CD4-positive, alpha-beta T cell treated with Interleukin-4 for 1 hour (primary cell): ENCODE measurements at regions not wholly inside any gene's neighbourhood (a gene's known extent, or its start where the extent isn't known, plus 50 kb on each side); places are given as distances from the start of the nearest gene placed in this dataset.

Experiments
- DNase-seq, 2 donors: peaks; one replicate each; pipeline ENCODE4 v3.0.0-alpha.2; 2020 to 2022

GRCh38 chr17:79263191-79263590 lies 188.6 kb downstream of the ENGASE start:
- DNase-seq: no peak

GRCh38 chr17:79262624-79263023 lies 188.0 kb downstream of the ENGASE start:
- no peak for DNase-seq

GRCh38 chr17:79261355-79262072 lies 186.9 kb downstream of the ENGASE start:
- DNase-seq: no peak

- no peak for DNase-seq
These were observed 184.2 kb downstream of the ENGASE start for GRCh38 chr17:79258843-79259242.

GRCh38 chr17:79258041-79258440 lies 183.4 kb downstream of the ENGASE start:
- DNase-seq: no peak

GRCh38 chr17:79255926-79256585 lies 181.4 kb downstream of the ENGASE start:
- DNase-seq: no peak

- DNase-seq: no peak
These were observed 180.8 kb downstream of the ENGASE start for GRCh38 chr17:79255456-79255855.

- DNase-seq: no peak
These were observed 180.4 kb downstream of the ENGASE start for GRCh38 chr17:79255046-79255445.

GRCh38 chr17:79252886-79253285 lies 178.3 kb downstream of the ENGASE start:
- DNase-seq: no peak

- DNase-seq: no peak
These were observed 177.2 kb downstream of the ENGASE start for GRCh38 chr17:79251824-79252223.

GRCh38 chr17:79249929-79250521 lies 175.4 kb downstream of the ENGASE start:
- DNase-seq: no peak

- DNase-seq: no peak
These were observed 174.3 kb downstream of the ENGASE start for GRCh38 chr17:79248843-79249493.

GRCh38 chr17:79246225-79247190 lies 171.9 kb downstream of the ENGASE start:
- DNase-seq: no peak

GRCh38 chr17:79244665-79245064 lies 170.0 kb downstream of the ENGASE start:
- no peak for DNase-seq

GRCh38 chr17:79243996-79244395 lies 169.4 kb downstream of the ENGASE start:
- DNase-seq: no peak

- DNase-seq: no peak
These were observed 169.0 kb downstream of the ENGASE start for GRCh38 chr17:79243603-79243990.

GRCh38 chr17:79242873-79243602 lies 168.4 kb downstream of the ENGASE start:
- no peak for DNase-seq

- no peak for DNase-seq
These were observed 167.8 kb downstream of the ENGASE start for GRCh38 chr17:79242393-79242792.

GRCh38 chr17:79241616-79242015 lies 167.0 kb downstream of the ENGASE start:
- no peak for DNase-seq

GRCh38 chr17:79239205-79239604 lies 164.6 kb downstream of the ENGASE start:
- DNase-seq: no peak

GRCh38 chr17:79237448-79238053 lies 162.9 kb downstream of the ENGASE start:
- DNase-seq: no peak
